ENCODE measurements at regions not wholly inside any gene's neighbourhood (a gene's known extent, or its start where the extent isn't known, plus 50 kb on each side); places are given as distances from the start of the nearest gene placed in this dataset.

GRCh38 chr1:232137066-232137465 is 492.9 kb downstream of the SIPA1L2 start:
- TF ChIP-seq POLR2AphosphoS5 (IDR thresholded peaks at IDR 0.05) (no peak), POLR2A (IDR thresholded peaks at IDR 0.05) (no peak)
- TF ChIP-seq, protein P1, sequence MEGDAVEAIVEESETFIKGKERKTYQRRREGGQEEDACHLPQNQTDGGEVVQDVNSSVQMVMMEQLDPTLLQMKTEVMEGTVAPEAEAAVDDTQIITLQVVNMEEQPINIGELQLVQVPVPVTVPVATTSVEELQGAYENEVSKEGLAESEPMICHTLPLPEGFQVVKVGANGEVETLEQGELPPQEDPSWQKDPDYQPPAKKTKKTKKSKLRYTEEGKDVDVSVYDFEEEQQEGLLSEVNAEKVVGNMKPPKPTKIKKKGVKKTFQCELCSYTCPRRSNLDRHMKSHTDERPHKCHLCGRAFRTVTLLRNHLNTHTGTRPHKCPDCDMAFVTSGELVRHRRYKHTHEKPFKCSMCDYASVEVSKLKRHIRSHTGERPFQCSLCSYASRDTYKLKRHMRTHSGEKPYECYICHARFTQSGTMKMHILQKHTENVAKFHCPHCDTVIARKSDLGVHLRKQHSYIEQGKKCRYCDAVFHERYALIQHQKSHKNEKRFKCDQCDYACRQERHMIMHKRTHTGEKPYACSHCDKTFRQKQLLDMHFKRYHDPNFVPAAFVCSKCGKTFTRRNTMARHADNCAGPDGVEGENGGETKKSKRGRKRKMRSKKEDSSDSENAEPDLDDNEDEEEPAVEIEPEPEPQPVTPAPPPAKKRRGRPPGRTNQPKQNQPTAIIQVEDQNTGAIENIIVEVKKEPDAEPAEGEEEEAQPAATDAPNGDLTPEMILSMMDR (IDR thresholded peaks at IDR 0.05) = no peak
